Left ventricle myocardium inferior (tissue), 1 donor: ENCODE measurements at regions not wholly inside any gene's neighbourhood (a gene's known extent, or its start where the extent isn't known, plus 50 kb on each side); places are given as distances from the start of the nearest gene placed in this dataset.

Source experiments
- DNase-seq: peaks from one replicate; pipeline ENCODE4 v3.0.0-alpha.2; 2020
- H3K27ac ChIP-seq: fragments of 200-600 bp; replicated peaks from 2 replicates; pipeline ENCODE4 v1.8.0; 2021
- H3K27me3 ChIP-seq: fragments of 200-600 bp; 2 replicates; pipeline ENCODE4 v1.8.0; 2021; ENCODE audit warnings: low read depth
- H3K36me3 ChIP-seq: fragments of 200-600 bp; 2 replicates; pipeline ENCODE4 v1.8.0; 2021
- H3K4me1 ChIP-seq: fragments of 200-600 bp; 2 replicates; pipeline ENCODE4 v1.8.0; 2021
- H3K4me3 ChIP-seq: fragments of 200-600 bp; 2 replicates; pipeline ENCODE4 v1.8.0; 2021; ENCODE audit warnings: mild to moderate bottlenecking, moderate library complexity
- H3K9me3 ChIP-seq: fragments of 200-600 bp; replicated peaks from 2 replicates; pipeline ENCODE4 v1.8.0; 2021
- intact Hi-C: fragments of 100-400 bp; cut with micrococcal nuclease; formaldehyde crosslinking; loops from one replicate; pipeline ENCODE4 v1.11.0; 2022
- TF ChIP-seq, protein P1 (sequence below): fragments of 200-600 bp; IDR thresholded peaks from 2 replicates; pipeline ENCODE4 v1.8.0; 2021; ENCODE audit warnings: antibody characterized with exemption, mild to moderate bottlenecking, borderline replicate concordance
- donor health status: DM: no; HTN: yes; CAD: no; lungs with severe emphysema.

DNA sequence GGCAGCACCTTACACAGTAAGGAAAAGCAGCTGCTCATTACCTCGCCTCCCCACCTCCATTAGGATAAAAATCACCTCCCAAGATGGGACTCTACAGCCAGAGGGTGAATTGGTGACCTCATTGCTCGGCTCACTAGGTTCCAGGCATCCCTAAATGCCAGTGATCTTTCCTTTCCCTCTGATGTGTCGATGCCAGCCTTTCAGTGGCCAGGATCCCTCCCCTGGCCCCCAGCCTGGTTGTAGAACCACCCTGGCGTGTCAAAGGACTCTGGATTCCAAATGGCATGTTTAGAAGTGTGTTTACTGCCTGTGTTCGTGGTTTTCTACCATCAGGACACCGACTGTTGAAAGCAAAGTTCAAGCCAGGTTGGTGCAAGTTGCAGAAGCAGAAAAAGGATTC is 72.1 kb upstream of the LYRM9 start:
- Histone ChIP-seq H3K27ac (no peak overlapping the region), H3K4me1 (peaks cover 16% of the 10 kb centered on the region), H3K27me3 (no peaks in the 10 kb centered on the region), H3K4me3 (no peak overlapping the region), H3K9me3 (no peaks in the 10 kb centered on the region), H3K36me3 (no peaks in the 10 kb centered on the region)
- TF ChIP-seq, protein P1, sequence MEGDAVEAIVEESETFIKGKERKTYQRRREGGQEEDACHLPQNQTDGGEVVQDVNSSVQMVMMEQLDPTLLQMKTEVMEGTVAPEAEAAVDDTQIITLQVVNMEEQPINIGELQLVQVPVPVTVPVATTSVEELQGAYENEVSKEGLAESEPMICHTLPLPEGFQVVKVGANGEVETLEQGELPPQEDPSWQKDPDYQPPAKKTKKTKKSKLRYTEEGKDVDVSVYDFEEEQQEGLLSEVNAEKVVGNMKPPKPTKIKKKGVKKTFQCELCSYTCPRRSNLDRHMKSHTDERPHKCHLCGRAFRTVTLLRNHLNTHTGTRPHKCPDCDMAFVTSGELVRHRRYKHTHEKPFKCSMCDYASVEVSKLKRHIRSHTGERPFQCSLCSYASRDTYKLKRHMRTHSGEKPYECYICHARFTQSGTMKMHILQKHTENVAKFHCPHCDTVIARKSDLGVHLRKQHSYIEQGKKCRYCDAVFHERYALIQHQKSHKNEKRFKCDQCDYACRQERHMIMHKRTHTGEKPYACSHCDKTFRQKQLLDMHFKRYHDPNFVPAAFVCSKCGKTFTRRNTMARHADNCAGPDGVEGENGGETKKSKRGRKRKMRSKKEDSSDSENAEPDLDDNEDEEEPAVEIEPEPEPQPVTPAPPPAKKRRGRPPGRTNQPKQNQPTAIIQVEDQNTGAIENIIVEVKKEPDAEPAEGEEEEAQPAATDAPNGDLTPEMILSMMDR: no peak
- intact Hi-C loops: no loop called here
- no peak for DNase-seq

- H3K27ac ChIP-seq: peak overlapping the region; percentile 54
- DNase-seq: peak; percentile 58
- intact Hi-C loops: no loop called here
- H3K36me3 ChIP-seq: no peaks in the 10 kb centered on the region
- H3K4me1 ChIP-seq: peaks cover 16% of the 10 kb centered on the region
- H3K9me3 ChIP-seq: no peaks in the 10 kb centered on the region
- TF ChIP-seq, protein P1: no peak
- H3K4me3 ChIP-seq: no peak overlapping the region
- no peaks in the 10 kb centered on the region for H3K27me3 ChIP-seq
These were observed 74.2 kb upstream of the NLK start for GRCh38 chr17:27968206-27968732.

- Histone ChIP-seq H3K9me3 (peaks cover 5% of the 10 kb centered on the region), H3K4me3 (no peak overlapping the region), H3K4me1 (peaks cover 16% of the 10 kb centered on the region), H3K27ac (no peak overlapping the region), H3K27me3 (no peaks in the 10 kb centered on the region), H3K36me3 (no peaks in the 10 kb centered on the region)
- DNase-seq: no peak
- intact Hi-C loops: no loop called here
- TF ChIP-seq, protein P1: no peak
These were observed 71.9 kb upstream of the NLK start for GRCh38 chr17:27970587-27970986.

- Histone ChIP-seq H3K9me3 (peaks cover 5% of the 10 kb centered on the region), H3K4me3 (no peak overlapping the region), H3K36me3 (no peaks in the 10 kb centered on the region), H3K4me1 (peaks cover 7% of the 10 kb centered on the region), H3K27me3 (no peaks in the 10 kb centered on the region), H3K27ac (no peak overlapping the region)
- no peak for DNase-seq
- intact Hi-C loops: no loop called here
- TF ChIP-seq, protein P1: no peak
These were observed 69.0 kb upstream of the NLK start for GRCh38 chr17:27973258-27974044.

GRCh38 chr17:27974045-27974436 is 68.4 kb upstream of the NLK start:
- no peaks in the 10 kb centered on the region for H3K36me3 ChIP-seq

More at GRCh38 chr17:27974045-27974436, 68.4 kb upstream of the NLK start:
- intact Hi-C loops: no loop called here
- Histone ChIP-seq H3K27ac (no peak overlapping the region), H3K4me1 (peaks cover 1% of the 10 kb centered on the region), H3K27me3 (no peaks in the 10 kb centered on the region), H3K4me3 (no peak overlapping the region), H3K9me3 (peaks cover 5% of the 10 kb centered on the region)
- TF ChIP-seq, protein P1: no peak
- DNase-seq: no peak
